ENCODE measurements at regions not wholly inside any gene's neighbourhood (a gene's known extent, or its start where the extent isn't known, plus 50 kb on each side); places are given as distances from the start of the nearest gene placed in this dataset.

- H3K79me2 ChIP-seq (ENCODE audit: insufficient read depth, low read length), result no peaks in the 10 kb centered on the region
- ChIA-PET POLR2A (no interaction called here), RAD21 (ENCODE audit: low non-redundant PET in 1 of 2, low total read pairs in 2 of 2, uncharacterized antibody in 2 of 2, unreplicated experiment in 2 of 2) (no interaction called here), CTCF (no interaction called here)
- H3K4me3 ChIP-seq (replicated peaks in 1 of 2; ENCODE audit: low read depth in 1 of 2, low read length in 2 of 2), result no peak overlapping the region
- ATAC-seq (no peak), DNase-seq (ENCODE audit: low read depth, low spot score) (no peak)
- H3K4me1 ChIP-seq (ENCODE audit: control insufficient read depth in 1 of 2, insufficient read depth in 2 of 2, low read length in 2 of 2), result no peaks in the 10 kb centered on the region
- intact Hi-C loops (cut with micrococcal nuclease), result loop anchor here (10.0 kb wide), 1 partner anchor 399 kb away; no protein-coding TSS in a partner anchor
- no peaks in the 10 kb centered on the region for H3K9me2 ChIP-seq (ENCODE audit: insufficient read depth)
- H3K27me3 ChIP-seq (ENCODE audit: insufficient read depth, low read length), result no peaks in the 10 kb centered on the region
- H3K27ac ChIP-seq (ENCODE audit: low read depth, low read length), result no peak overlapping the region
- H3K36me3 ChIP-seq (ENCODE audit: control insufficient read depth in 1 of 2, insufficient read depth in 2 of 2, low read length in 2 of 2), result no peaks in the 10 kb centered on the region
- no peak for TF ChIP-seq ATF3 (IDR thresholded peaks at IDR 0.05)
- TF ChIP-seq YY1 (IDR thresholded peaks at IDR 0.05; ENCODE audit: extremely low read depth, insufficient replicate concordance, low read depth, low read length), result no peak
- TF ChIP-seq EGR1 (IDR thresholded peaks at IDR 0.05; ENCODE audit: low read depth), result no peak
- no peak for TF ChIP-seq RAD21 (IDR thresholded peaks at IDR 0.05; ENCODE audit: low read depth)
- TF ChIP-seq ELF1 (IDR thresholded peaks at IDR 0.05; ENCODE audit: borderline replicate concordance, low read depth), result no peak
- no peak for TF ChIP-seq ZFX (IDR thresholded peaks at IDR 0.05)
- no peak for TF ChIP-seq JUND (IDR thresholded peaks at IDR 0.05)
- TF ChIP-seq CEBPB (IDR thresholded peaks at IDR 0.05; ENCODE audit: low read depth), result no peak
- BruUV-seq (replicated peaks), result no TSS peak
- H3K9me3 ChIP-seq (ENCODE audit: control insufficient read depth in 1 of 2, insufficient read depth in 1 of 2, low read depth in 1 of 2, low read length in 2 of 2), result no peaks in the 10 kb centered on the region
- H2AFZ ChIP-seq (ENCODE audit: low read depth, low read length, poor library complexity, severe bottlenecking), result no peak overlapping the region
- no peak overlapping the region for H3K9ac ChIP-seq (ENCODE audit: low read length)
- H4K20me1 ChIP-seq (ENCODE audit: insufficient read depth), result no peaks in the 10 kb centered on the region
- no peak overlapping the region for H3K4me2 ChIP-seq (ENCODE audit: low read length)
Measured at GRCh38 chr10:94223702-94224370, 138.9 kb downstream of the NOC3L start.

GRCh38 chr10:94224656-94225055 is 138.1 kb downstream of the NOC3L start:
- Histone ChIP-seq H3K9ac (ENCODE audit: low read length) (no peak overlapping the region), H3K36me3 (ENCODE audit: control insufficient read depth in 1 of 2, insufficient read depth in 2 of 2, low read length in 2 of 2) (no peaks in the 10 kb centered on the region), H3K79me2 (ENCODE audit: insufficient read depth, low read length) (no peaks in the 10 kb centered on the region), H4K20me1 (ENCODE audit: insufficient read depth) (no peaks in the 10 kb centered on the region), H3K27ac (ENCODE audit: low read depth, low read length) (no peak overlapping the region), H2AFZ (ENCODE audit: low read depth, low read length, poor library complexity, severe bottlenecking) (no peak overlapping the region), H3K4me2 (ENCODE audit: low read length) (no peak overlapping the region), H3K9me3 (ENCODE audit: control insufficient read depth in 1 of 2, insufficient read depth in 1 of 2, low read depth in 1 of 2, low read length in 2 of 2) (no peaks in the 10 kb centered on the region), H3K9me2 (ENCODE audit: insufficient read depth) (no peaks in the 10 kb centered on the region), H3K27me3 (ENCODE audit: insufficient read depth, low read length) (no peaks in the 10 kb centered on the region), H3K4me3 (replicated peaks in 1 of 2; ENCODE audit: low read depth in 1 of 2, low read length in 2 of 2) (no peak overlapping the region), H3K4me1 (ENCODE audit: control insufficient read depth in 1 of 2, insufficient read depth in 2 of 2, low read length in 2 of 2) (no peaks in the 10 kb centered on the region)
- TF ChIP-seq SP1 (IDR thresholded peaks at IDR 0.05; ENCODE audit: low read depth) (no peak), CBX3 (IDR thresholded peaks at IDR 0.05; ENCODE audit: low read depth) (no peak), CEBPB (IDR thresholded peaks at IDR 0.05; ENCODE audit: low read depth) (no peak), SRF (IDR thresholded peaks at IDR 0.05; ENCODE audit: low read depth) (no peak), ATF3 (IDR thresholded peaks at IDR 0.05) (no peak), POLR2AphosphoS5 (IDR thresholded peaks at IDR 0.05; ENCODE audit: low read depth, low read length) (no peak), ZFX (IDR thresholded peaks at IDR 0.05) (no peak), ZNF274 (IDR thresholded peaks at IDR 0.05; ENCODE audit: low read depth, low read length) (no peak)
- POLR2A ChIA-PET, result no interaction called here
- CTCF ChIA-PET, result interaction anchor here (1.1 to 2.7 kb wide), 2 partner anchors 308 to 309 kb away, joined by 3 to 15 read pairs; no protein-coding TSS in a partner anchor
- no TSS peak for BruUV-seq (replicated peaks)
- RAD21 ChIA-PET (ENCODE audit: low non-redundant PET in 1 of 2, low total read pairs in 2 of 2, uncharacterized antibody in 2 of 2, unreplicated experiment in 2 of 2), result interaction anchor here in 1 of 2 experiments (0.6 kb wide), 1 partner anchor 219 kb away, joined by 4 read pairs; no protein-coding TSS in a partner anchor
- DNase-seq (ENCODE audit: low read depth, low spot score) (no peak), ATAC-seq (no peak)
- intact Hi-C loops (cut with micrococcal nuclease), result loop anchor here (1.0 to 10.0 kb wide), 2 partner anchors 308 to 400 kb away; no protein-coding TSS in a partner anchor
